NCI-H2196 (cell line): ENCODE measurements at regions not wholly inside any gene's neighbourhood (a gene's known extent, or its start where the extent isn't known, plus 50 kb on each side); places are given as distances from the start of the nearest gene placed in this dataset.
"Not testable (repeated sequence)": the region's sequence is repeated elsewhere in the genome, so short reads cannot be mapped to it uniquely, and the experiment has no call there.

Experiments
- DNase-seq: peaks from one replicate; lab custom pipeline; 2025; ENCODE audit not compliant: unreplicated experiment; lab: John Stamatoyannopoulos, UW

DNA sequence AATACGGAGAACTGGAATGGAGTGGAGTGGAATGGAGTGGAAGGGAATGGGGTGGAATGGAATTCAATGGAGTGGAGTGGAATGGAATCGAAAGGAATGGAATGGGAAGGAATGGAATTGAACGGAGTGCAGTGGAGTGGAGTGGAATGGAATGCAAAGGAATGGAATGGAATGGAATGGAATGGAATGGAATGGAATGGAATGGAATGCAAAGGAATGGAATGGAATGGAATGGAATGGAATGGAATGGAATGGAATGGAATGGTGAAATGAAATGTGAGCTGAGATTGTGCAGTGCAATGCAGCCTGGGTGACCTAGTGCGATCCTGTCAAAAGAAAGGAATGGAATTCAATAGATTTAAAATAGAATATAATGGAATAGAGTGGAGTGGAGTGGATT, 357.3 kb upstream of the WSB1 start:
- not testable (repeated sequence) for DNase-seq

DNA sequence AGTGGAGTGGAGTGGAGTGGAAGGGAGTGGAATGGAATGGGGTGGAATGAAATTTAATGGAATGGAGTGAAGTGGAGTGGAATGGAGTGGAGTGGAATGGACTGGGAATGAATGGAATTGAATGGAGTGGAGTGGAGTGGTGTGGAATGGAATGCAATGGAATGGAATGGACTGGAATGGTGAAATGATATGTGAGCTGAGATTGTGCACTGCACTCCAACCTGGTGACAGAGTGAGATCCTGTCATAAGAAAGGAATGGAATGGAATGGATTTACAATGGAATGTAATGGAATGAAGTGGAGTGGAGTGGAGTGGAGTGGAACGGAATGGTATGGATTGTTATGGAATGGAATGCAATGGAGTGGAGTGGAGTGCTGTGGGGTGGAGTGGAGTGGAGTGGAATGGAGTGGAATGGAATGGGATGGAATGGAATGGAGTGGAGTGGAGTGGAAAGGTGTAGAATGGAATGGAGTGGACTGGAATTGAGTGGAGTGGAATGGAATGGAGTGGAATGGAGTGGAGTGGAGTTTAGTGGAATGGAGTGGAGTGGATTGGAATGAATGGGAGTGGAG, 356.1 kb upstream of the WSB1 start:
- not testable (repeated sequence) for DNase-seq

DNA sequence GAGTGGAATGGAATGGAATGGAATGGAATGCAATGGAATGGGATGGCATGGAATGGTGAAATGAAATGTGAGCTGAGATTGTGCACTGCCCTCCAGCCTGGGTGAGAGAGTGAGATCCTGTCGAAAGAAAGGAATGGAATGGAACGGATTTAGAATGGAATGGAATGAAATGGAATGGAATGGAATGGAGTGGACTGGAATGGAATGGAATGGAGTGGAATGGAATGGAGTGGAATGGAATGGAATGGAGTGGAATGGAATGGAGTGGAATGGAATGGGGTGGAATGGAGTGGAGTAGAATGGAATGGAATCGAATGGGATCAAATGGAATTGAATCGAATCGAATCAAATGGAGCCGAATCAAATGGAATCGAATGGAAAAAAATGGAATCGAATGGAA, 354.2 kb upstream of the WSB1 start:
- DNase-seq = not testable (repeated sequence)

DNA sequence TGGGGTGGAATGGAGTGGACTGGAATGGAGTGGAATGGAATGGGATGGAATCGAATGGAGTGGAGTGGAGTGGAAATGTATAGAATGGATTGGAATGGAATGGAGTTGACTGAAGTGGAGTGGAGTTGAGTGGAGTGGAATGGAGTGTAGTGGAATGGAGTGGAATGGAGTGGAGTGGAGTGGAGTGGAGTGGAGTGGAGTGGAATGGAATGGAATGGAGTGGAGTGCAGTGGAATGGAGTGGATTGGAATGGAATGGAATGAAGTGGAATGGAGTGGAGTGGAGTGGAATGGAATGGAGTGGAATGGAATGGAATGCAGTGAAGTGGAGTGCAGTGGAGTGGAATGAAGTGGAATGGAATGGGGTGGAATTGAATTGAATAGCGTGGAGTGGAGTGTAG, 353.3 kb upstream of the WSB1 start:
- DNase-seq = not testable (repeated sequence)

DNA sequence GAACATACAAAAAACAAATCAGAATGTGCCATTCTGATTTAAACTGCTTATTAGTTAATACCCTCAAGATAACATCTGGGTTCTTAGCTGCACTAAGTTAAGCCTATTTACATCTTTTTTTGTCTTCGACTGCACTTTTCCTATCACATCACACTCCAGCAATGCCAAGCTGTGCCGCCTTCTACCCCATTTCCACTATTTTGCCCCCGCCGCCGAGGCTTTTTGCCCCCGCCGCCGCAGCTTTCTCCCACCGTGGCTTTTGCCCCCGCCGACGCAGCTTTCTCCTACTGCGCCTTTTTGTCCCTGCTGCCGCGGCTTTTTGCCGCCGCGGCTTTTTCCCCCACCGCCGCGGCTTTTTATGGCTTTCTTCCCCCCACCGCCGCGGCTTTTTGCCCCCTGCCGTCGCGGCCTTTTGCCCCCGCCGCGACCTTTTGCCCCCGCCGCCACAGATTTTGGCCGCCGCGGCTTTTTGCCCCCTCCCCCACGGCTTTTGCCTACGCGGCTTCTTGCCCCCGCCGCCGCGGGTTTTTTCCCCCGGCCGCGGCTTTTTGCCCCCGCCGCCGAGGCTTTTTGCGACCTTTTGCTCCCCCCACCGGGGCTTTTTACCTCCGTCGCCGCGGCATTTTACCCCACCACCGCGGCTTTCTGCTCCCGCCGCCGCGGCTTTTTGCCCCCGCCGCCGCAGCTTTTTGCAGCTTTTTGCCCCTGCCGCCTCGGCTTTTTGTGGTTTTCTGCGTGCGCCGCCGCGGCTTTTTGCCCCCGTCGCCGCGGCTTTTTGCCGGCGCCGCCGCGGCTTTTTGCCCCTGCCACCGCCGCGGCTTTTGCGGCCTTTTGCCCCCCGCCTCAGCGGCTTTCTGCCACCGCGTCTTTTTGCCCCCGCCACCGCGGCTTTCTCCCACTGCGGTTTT, 331.4 kb upstream of the WSB1 start:
- no peak for DNase-seq

DNA sequence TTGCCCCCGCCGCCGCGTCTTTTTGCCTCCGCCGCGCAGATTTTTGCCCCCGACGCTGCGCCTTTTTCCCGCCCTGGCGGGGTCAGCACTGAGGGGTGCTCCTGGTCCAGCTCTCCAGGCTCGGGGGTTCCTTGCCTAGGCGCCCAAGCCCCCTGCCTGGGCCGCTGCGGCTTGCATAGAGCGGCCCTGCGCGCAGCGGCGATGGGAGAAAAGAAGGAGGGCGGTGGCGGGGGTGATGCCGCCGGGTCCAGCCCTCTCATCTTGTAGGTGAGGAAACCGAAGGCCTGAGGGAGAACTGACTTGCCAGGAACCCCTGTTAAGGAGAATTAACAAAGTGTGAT, 330.8 kb upstream of the WSB1 start:
- DNase-seq = no peak

DNA sequence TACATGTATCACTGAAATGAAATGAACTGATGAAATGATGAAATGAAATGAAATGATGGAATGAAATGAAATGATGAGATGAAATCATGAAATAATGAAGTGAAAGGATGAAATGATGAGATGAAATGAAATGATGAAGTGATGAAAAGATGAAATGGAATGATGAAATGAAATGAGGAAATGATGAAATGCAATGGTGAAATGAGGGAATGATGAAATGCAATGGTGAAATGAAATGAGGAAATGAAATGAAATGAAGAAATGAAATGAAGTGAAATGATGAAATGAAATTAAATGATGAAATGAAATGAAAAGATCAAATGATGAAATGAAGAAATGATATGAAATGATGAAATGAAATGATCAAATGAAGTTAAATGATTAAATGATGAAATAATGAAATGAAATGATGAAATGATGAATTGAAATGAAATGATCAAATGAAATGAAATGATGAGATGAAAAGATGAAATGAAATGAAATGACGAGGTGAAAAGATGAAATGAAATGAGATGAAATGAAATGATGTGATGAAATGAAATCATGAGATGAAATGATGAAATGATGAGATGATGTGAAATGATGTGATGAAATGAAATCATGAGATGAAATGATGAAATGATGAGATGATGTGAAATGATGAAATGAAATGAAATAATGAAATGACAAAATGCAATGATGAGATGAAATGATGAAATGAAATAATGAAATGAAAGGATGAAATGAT, 327.9 kb upstream of the WSB1 start:
- not testable (repeated sequence) for DNase-seq

DNA sequence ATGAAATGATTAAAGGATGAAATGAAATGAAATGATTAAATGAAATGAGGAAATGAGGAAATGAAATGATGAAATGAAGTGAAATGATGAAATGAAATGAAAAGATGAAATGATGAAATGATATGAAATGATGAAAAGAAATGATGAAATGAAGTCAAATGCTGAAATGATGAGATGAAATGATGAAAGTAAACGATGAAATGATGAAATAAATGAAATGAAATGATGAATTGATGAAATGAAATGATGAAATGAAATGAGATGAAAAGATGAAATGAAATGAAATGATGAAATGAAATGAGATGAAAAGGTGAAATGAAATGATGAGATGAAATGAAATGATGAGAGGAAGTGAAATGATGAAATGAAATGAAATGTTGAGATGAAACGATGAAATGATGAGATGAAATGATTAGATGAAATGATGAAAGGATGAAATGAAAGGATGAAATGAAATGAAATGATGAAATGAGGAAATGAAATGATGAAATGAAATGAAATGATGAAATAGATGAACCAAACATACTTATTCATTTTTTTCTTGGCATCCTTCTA, 327.2 kb upstream of the WSB1 start:
- DNase-seq = not testable (repeated sequence)

DNA sequence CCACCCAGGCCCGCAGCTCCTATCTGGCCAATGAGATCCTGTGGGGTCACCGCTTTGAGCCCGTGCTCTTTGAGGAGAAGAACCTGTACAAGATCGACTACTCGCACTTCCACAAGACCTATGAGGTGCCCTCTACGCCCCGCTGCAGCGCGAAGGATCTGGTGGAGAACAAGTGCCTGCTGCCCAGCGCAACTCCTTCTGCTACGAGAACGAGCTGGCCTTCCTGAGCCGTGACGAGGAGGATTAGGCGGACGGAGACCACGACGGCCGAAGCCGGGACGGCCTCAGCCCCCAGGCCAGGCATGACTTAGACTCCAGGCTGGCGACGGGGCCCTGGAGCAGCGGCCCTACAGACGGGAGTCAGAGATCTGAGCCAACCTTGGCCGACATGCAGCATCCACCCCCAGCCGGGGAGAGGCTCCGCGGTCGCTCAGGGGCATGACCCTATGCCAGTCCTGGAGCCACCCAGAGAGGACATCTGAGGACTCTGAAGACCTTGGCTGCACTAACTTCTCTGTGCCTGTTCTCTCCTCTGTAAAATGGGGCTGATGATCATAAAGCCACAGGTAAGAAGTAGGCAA, 312.0 kb upstream of the WSB1 start:
- not testable (repeated sequence) for DNase-seq

- not testable (repeated sequence) for DNase-seq
Observed at GRCh38 chr17:26982563-26982962, 311.4 kb upstream of the WSB1 start.

DNA sequence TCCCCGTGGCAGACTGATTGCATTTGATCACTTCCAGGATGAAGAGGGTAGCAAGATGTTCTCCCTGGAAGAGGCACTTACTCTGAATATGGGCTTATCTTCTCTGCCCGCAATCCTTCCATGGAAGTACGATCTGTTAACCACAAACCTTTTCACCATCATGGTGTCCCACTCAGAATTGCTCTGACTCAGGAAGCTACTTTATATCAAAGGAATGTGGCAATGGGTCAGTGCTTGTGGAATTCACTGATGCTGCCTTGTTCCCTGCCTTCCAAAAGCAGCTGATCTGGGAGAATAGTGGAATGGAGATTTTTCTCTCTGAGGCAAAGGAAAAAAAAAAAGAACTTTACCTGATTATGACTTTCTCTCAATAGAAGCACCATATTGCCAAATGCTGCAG, 306.1 kb upstream of the WSB1 start:
- not testable (repeated sequence) for DNase-seq

GRCh38 chr17:26994648-26995047, 299.3 kb upstream of the WSB1 start:
- DNase-seq = not testable (repeated sequence)

DNA sequence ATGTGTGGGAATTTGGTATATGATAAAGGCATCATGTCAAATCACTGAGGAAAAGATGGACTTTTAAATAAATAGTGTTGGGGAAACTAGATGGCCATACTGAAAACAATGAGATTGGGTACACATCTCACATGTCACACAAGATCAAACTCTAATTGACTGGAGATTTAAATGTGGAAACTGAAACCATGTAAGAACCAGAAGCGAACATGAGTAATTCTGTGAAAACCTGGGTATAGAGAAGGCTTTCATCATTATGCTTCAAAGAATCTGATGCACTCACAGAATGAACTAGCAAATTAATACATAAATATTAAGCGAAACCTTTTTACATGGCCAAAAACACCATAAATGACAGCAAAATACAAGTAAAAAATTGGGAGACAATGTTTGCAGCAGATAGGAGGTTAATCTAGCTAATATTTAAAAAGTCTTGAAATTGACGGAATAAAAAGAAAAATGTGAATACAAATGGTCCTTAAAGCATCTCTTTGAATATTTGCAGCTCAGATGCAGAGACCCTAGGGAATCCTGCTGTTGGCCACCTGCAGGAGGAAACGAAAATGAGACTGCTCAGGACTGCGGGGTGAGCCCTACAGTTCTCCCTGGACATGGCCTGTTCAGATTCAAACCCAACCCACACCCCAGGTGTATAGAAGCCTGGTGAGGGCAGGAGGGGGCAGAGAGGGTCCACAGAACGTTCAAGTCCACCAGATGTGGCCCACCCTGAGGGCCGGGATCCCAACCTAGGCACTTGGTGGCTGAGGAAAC, 297.6 kb upstream of the WSB1 start:
- not testable (repeated sequence) for DNase-seq

DNA sequence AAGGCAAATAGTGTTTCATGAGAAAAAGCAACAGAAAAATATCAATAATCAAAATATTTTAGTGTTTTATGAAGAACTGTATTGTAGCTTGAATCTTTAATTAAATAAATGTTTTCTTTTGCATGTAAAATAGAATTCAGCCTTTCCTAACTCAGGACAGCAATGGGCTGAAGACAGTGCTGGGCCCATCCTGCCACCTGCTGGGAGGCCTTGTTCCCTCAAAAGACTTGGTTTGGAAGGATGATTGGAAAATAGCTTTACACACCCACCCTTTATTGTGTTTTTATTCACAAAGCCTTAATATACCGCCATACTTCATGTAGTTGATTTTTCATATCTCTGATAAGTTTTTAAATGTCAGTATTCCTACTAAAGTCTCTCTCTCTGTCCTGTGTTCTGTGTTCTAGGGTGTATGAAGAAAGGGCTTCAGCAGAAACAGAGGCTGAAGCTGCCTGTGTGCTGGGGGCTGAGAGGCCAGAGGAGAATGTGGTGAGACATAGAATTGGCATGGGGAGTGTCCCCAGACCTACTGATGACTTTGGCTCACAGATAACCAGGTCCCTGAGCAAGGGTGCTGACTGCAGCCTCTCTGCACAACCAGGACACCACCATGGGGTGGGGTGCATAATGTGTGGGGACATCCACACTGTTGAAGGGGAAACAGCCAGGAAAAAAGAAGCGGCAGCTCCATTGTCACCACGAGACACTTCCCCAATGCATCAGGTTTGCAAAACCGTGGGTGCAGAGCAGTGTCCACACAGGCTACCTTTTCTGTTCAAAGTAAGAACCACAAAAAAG, 286.0 kb upstream of the WSB1 start:
- DNase-seq = not testable (repeated sequence)

- DNase-seq = no peak
Observed at GRCh38 chr17:27009087-27009486, 284.8 kb upstream of the WSB1 start.

DNA sequence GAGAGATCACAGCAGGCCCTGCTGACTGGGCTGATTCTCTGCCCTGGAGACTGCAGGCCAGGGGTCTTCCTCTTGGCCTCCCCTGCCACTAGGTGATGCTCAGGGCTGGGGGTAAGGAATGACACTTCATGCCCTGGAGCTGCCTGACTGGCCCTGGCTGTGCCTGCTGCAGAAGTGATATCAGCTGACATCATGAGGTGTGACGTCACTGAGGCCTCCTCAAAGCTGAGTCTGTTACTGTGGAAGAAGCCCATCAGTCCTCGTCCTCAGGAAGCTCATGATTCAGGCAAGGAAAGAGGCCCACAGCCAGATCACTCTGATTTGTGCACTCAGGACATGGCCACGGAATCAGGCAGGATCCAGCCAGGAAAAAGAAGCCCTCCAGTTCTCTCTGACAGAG, 283.8 kb upstream of the WSB1 start:
- DNase-seq = not testable (repeated sequence)

GRCh38 chr17:27030552-27030951, 263.4 kb upstream of the WSB1 start:
- DNase-seq = not testable (repeated sequence)

DNA sequence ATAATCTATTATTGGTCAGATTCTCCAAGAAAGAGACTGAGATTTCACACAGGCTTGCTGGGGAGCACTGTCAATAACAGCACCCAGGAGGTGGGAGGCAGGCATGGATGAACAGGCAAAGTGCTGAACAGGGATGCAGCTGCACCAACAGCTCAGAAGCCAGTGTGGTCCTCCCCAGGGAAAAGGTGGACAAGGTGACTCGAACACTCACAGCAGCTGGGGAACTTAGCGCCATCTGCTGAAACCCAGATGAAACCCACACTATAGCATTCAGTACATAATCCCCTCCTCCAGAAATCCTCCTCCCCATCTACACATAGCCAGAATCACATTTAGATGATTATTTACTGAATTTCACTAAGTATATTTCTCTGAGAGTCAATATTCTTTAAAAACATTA, 255.2 kb upstream of the WSB1 start:
- no peak for DNase-seq

DNA sequence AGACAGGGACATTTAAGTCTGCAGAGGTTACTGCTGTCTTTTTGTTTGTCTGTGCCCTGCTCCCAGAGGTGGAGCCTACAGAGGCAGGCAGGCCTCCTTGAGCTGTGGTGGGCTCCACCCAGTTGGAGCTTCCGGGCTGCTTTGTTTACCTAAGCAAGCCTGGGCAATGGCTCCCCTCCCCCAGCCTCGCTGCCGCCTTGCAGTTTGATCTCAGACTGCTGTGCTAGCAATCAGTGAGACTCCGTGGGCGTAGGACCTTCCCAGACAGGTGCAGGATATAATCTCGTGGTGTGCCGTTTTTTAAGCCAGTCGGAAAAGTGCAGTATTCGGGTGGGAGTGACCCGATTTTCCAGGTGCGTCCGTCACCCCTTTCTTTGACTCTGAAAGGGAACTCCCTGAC, 248.9 kb upstream of the WSB1 start:
- not testable (repeated sequence) for DNase-seq
